HFF-Myc (cell line): ENCODE measurements at regions not wholly inside any gene's neighbourhood (a gene's known extent, or its start where the extent isn't known, plus 50 kb on each side); places are given as distances from the start of the nearest gene placed in this dataset.

Experiments
- DNase-seq: peaks from one replicate; pipeline ENCODE4 v3.0.0-alpha.2; 2011; ENCODE audit warnings: low read depth; ENCODE audit errors: extremely low read depth
- H3K4me3 ChIP-seq: replicated peaks from 2 replicates; pipeline ENCODE4 v1.5.1; 2011; ENCODE audit warnings: low read depth, mild to moderate bottlenecking, control low read depth, low read length
- TF ChIP-seq, protein P1 (sequence below): IDR thresholded peaks from 2 replicates; pipeline ENCODE4 v1.5.1; 2012; ENCODE audit warnings: mild to moderate bottlenecking, low read depth, low read length, control low read depth; ENCODE audit errors: missing control alignments

GRCh38 chr7:10707519-10707918 is 266.2 kb upstream of the PHF14 start:
- TF ChIP-seq, protein P1, sequence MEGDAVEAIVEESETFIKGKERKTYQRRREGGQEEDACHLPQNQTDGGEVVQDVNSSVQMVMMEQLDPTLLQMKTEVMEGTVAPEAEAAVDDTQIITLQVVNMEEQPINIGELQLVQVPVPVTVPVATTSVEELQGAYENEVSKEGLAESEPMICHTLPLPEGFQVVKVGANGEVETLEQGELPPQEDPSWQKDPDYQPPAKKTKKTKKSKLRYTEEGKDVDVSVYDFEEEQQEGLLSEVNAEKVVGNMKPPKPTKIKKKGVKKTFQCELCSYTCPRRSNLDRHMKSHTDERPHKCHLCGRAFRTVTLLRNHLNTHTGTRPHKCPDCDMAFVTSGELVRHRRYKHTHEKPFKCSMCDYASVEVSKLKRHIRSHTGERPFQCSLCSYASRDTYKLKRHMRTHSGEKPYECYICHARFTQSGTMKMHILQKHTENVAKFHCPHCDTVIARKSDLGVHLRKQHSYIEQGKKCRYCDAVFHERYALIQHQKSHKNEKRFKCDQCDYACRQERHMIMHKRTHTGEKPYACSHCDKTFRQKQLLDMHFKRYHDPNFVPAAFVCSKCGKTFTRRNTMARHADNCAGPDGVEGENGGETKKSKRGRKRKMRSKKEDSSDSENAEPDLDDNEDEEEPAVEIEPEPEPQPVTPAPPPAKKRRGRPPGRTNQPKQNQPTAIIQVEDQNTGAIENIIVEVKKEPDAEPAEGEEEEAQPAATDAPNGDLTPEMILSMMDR: no peak
- DNase-seq: no peak
- H3K4me3 ChIP-seq: no peak overlapping the region

DNA sequence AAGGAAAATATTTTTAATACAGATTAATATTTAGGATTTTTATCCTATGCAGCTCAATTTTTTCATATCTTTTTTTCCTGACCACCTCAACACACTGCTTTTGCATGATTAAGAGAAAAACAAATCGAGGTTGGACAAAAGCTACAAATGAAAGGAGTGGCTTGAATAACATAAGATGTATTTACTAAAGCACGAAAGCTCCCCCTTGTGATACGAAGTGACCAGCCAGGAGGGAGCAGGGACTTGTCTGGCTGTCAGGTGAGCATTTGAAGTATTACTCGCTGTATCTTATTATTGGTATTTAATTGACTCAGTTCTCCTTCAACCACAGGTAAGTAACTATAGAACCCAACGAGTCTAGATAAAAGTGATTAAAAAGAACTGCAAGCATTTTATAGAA is 265.2 kb upstream of the PHF14 start:
- H3K4me3 ChIP-seq: no peak overlapping the region
- DNase-seq: no peak

DNA sequence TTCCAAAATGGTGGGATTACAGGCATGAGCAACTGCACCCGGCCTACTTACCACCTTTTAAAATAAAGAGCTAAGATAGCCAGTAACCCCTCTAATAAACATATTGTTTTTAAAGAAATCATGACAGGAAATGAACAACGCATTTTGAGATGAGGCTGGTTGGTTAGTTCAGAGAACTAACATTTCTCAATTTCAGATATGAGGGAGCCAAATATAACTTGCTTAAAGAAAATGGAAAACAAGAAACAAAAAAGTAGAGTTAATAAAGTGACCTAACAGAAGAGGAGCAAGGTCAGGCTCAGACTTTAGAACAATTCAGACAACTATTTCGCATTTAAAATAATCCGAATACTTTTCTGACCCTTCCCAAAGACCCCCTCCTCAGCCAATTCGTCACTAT is 254.9 kb upstream of the PHF14 start:
- H3K4me3 ChIP-seq: no peak overlapping the region
- TF ChIP-seq, protein P1: no peak
- DNase-seq: no peak

More for the DNA sequence above, 265.2 kb upstream of the PHF14 start:
- TF ChIP-seq, protein P1: no peak

DNA sequence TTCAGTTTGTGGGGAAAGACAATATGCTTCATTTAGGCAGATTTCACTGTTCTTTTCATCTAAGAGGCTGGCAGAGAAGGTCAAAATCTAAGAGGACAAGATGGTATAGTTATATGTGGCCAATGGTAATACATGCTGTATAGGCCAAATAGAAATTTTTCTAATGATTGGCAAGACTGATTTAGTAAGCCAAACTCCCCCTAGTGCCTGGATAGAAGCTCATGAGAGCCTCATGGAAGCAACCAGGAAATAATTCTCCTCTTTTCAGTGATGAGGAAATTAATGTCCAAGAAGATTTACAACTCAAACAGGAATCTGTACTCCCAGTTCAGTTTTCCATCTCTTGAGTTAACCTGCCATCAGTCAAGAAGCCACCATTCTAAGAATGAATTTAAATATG is 253.6 kb upstream of the PHF14 start:
- no peak for DNase-seq
- H3K4me3 ChIP-seq: no peak overlapping the region
- TF ChIP-seq, protein P1: no peak

- TF ChIP-seq, protein P1: no peak
- no peak for DNase-seq
- no peak overlapping the region for H3K4me3 ChIP-seq
These were observed 252.4 kb upstream of the PHF14 start for GRCh38 chr7:10721289-10721688.

GRCh38 chr7:10723832-10724231 is 249.8 kb upstream of the PHF14 start:
- no peak for DNase-seq
- TF ChIP-seq, protein P1: no peak
- no peak overlapping the region for H3K4me3 ChIP-seq

DNA sequence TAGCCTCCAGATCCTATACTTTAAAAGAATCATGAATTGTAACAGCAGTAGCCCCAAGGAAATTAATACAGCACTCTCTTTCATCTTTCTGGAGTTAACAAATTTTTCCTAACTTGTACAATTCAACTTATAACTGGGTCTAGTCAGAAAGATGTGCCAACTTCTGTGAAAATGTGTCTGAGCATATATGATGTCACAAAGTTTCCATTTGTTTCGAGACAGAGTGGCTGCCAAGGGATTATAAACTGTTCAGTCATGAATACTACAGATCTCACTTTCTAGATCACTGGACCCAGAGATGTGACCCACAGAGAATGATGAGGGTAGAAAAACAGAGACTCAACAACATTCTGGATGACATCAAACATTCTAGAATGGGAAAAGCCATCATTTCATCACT is 249.2 kb upstream of the PHF14 start:
- TF ChIP-seq, protein P1: no peak
- DNase-seq: no peak

More for the DNA sequence above, 249.2 kb upstream of the PHF14 start:
- H3K4me3 ChIP-seq: no peak overlapping the region
